Spleen (tissue), 7 donors: ENCODE measurements at regions not wholly inside any gene's neighbourhood (a gene's known extent, or its start where the extent isn't known, plus 50 kb on each side); places are given as distances from the start of the nearest gene placed in this dataset.
"Not testable (repeated sequence)": the region's sequence is repeated elsewhere in the genome, so short reads cannot be mapped to it uniquely, and the experiment has no call there.

Source experiments
- POLR2A ChIP-seq, 3 donors: fragments of 450-650 bp; IDR thresholded peaks; one replicate each; pipeline ENCODE4 v1.5.1; 2017; ENCODE audit warnings: antibody characterized with exemption in 3 of 3, mild to moderate bottlenecking in 1 of 3
- TF ChIP-seq, protein P1 (sequence below), 11 experiments: fragments of 200-600 bp in 7 of 11; fragments of 450-650 bp in 4 of 11; sonication (generic) in 4 of 11; IDR thresholded peaks in 8 of 11; conservative IDR thresholded peaks in 3 of 11; 1 replicate in 7 of 11; 2 replicates in 4 of 11; pipeline versions ENCODE4 v1.4.0 to v1.8.0; 2016 to 2021; ENCODE audit warnings: antibody characterized with exemption in 11 of 11, inconsistent platforms in 4 of 11, mild to moderate bottlenecking in 1 of 11
- donor health status: DM: no; HTN: no; CAD: no; lungs with moderate emphysema.
- donor health status: DM: no; HTN: no; CAD: no.
- donor health status: DM: no; HTN: no; CAD: no.

DNA sequence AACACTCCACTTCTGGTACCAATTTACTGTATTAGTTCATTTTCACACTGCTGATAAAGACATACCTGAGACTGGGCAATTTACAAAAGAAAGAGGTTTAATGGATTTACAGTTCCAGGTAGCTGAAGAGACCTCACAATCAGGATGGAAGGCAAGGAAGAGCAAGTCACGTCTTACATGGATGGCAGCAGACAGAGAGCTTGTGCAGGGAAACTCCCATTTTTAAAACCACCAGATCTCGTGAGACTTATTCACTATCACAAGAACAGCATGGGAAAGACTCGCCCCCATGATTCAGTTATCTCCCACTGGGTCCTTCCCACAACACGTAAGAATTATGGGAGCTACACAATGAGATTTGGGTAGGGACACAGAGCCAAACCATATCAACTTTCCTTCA is 119.0 kb downstream of the ZIC4 start:
- TF ChIP-seq, protein P1, sequence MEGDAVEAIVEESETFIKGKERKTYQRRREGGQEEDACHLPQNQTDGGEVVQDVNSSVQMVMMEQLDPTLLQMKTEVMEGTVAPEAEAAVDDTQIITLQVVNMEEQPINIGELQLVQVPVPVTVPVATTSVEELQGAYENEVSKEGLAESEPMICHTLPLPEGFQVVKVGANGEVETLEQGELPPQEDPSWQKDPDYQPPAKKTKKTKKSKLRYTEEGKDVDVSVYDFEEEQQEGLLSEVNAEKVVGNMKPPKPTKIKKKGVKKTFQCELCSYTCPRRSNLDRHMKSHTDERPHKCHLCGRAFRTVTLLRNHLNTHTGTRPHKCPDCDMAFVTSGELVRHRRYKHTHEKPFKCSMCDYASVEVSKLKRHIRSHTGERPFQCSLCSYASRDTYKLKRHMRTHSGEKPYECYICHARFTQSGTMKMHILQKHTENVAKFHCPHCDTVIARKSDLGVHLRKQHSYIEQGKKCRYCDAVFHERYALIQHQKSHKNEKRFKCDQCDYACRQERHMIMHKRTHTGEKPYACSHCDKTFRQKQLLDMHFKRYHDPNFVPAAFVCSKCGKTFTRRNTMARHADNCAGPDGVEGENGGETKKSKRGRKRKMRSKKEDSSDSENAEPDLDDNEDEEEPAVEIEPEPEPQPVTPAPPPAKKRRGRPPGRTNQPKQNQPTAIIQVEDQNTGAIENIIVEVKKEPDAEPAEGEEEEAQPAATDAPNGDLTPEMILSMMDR (IDR thresholded peaks at IDR 0.05 in 8 of 11, conservative IDR thresholded peaks at IDR 0.05 in 3 of 11) = not testable (repeated sequence)
- not testable (repeated sequence) for TF ChIP-seq POLR2A (IDR thresholded peaks at IDR 0.05)
